ENCODE measurements at regions not wholly inside any gene's neighbourhood (a gene's known extent, or its start where the extent isn't known, plus 50 kb on each side); places are given as distances from the start of the nearest gene placed in this dataset.

DNA sequence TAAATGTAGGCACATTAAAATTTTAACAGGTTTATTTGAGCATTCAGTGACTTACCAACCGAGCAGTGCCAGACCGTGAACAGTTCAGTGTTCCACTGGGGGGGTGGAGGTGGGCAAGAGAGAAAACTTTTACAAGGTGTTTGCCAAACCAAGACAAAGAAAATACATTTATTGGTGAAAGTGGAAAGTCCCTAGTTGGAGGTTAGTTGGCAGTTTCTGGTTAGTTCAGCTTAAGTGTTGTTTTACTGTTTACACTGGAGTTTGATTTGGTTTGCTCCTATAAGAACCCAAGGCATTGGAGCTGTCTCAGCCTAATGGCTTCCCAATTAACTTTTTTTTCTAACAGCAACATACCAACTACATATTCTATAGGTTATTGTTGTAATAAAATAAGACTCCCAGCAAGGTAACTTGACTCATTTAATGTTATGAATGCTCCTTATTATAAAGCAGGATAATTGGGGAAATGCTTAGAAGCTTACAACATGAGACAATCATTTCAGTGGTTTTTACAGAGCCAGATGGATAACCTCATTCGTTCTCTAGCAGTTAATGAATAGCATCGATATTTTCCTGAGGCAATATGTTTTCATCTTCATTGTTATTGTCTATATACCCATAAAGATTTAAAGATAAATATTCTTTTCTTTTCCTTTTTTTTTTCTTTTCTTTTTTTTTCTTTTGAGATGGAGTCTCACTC, 115.8 kb downstream of the ETNK1 start:
- ATAC-seq (no peak), DNase-seq (no peak)
- Histone ChIP-seq H3K4me1 (ENCODE audit: control insufficient read depth, insufficient read depth, low read length) (no peaks in the 10 kb centered on the region), H3K4me3 (ENCODE audit: low read length) (no peak overlapping the region), H3K27me3 (ENCODE audit: control insufficient read depth, insufficient read depth) (no peaks in the 10 kb centered on the region), H3K27ac (ENCODE audit: low read length) (no peak overlapping the region), H3K9me3 (ENCODE audit: control insufficient read depth, low read length) (no peaks in the 10 kb centered on the region)
- 89% methylated on average over 4 of the region's 4 CpGs for WGBS
- intact Hi-C loops (cut with DNase I): no loop called here

DNA sequence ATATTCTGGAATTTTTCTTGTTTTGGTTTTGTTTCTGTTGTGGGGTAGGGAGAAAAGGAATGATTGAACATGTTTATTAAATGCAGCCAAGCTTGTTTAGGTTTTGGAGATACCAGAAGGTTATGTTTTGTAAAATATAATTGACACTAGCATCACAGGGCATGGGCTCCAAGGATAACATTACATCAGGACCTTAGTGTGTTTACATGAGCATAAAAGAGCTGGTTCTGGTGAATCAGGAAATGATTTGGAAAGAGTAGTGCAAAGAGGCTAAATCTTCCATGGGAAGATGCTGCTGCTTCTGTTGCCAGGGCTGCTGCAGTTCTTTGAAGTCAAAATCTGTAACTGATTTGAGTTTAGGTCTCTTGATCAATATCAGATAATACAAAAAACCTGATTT, 118.7 kb downstream of the ETNK1 start:
- H3K27me3 ChIP-seq (ENCODE audit: control insufficient read depth, insufficient read depth): no peaks in the 10 kb centered on the region
- intact Hi-C loops (cut with DNase I): no loop called here
- DNase-seq: no peak
- ATAC-seq: no peak
- H3K4me3 ChIP-seq (ENCODE audit: low read length): no peak overlapping the region
- no peaks in the 10 kb centered on the region for H3K9me3 ChIP-seq (ENCODE audit: control insufficient read depth, low read length)
- H3K27ac ChIP-seq (ENCODE audit: low read length): no peak overlapping the region
- H3K4me1 ChIP-seq (ENCODE audit: control insufficient read depth, insufficient read depth, low read length): no peaks in the 10 kb centered on the region

DNA sequence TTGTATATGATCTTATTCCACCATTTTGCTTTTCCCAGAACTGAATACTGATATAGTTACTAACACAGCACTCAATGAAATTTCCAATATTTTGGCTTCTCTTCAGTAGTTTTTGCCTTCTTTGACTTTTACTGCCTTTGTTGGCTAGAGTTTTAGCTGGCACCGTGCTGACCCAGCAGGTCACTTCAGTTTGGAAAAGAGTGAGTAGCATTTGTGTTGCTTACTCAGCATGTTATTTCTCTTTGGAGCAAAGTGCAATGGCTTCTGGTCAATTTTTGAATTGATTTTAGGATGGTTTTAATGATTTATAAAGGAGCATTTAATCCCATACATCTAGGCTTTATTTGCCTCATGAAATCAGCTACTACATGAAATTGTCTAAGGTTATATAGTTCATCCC, 119.2 kb downstream of the ETNK1 start:
- no peak overlapping the region for H3K27ac ChIP-seq (ENCODE audit: low read length)
- WGBS: 70% methylated on average over 1 of the region's 1 CpG
- no peaks in the 10 kb centered on the region for H3K27me3 ChIP-seq (ENCODE audit: control insufficient read depth, insufficient read depth)
- no peak for ATAC-seq
- no peak for DNase-seq
- intact Hi-C loops (cut with DNase I): no loop called here
- H3K4me1 ChIP-seq (ENCODE audit: control insufficient read depth, insufficient read depth, low read length): no peaks in the 10 kb centered on the region
- H3K4me3 ChIP-seq (ENCODE audit: low read length): no peak overlapping the region
- no peaks in the 10 kb centered on the region for H3K9me3 ChIP-seq (ENCODE audit: control insufficient read depth, low read length)

DNA sequence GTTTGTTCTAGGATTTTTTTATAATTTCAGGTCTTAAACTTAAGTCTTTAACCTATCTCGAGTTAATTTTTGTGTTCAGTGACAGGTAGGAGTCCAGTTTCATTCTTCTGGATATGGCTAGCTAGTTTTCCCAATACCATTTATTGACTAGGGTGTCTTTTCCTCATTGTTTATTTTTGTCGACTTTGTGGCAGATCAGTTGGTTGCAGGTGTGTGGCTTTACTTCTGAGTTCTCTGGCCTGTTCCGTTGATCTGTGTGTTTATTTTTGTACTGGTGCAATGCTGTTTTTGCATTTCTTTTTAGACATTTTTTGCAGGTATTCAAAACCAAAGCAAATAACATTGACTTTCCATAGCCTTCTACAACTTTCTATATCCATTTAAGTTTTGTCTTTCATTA, 121.7 kb downstream of the ETNK1 start:
- DNase-seq (no peak), ATAC-seq (no peak)
- intact Hi-C loops (cut with DNase I): no loop called here
- 68% methylated on average over 3 of the region's 3 CpGs for WGBS
- no peaks in the 10 kb centered on the region for H3K9me3 ChIP-seq (ENCODE audit: control insufficient read depth, low read length)
- no peak overlapping the region for H3K4me3 ChIP-seq (ENCODE audit: low read length)
- no peak overlapping the region for H3K27ac ChIP-seq (ENCODE audit: low read length)
- H3K27me3 ChIP-seq (ENCODE audit: control insufficient read depth, insufficient read depth): no peaks in the 10 kb centered on the region
- no peaks in the 10 kb centered on the region for H3K4me1 ChIP-seq (ENCODE audit: control insufficient read depth, insufficient read depth, low read length)

DNA sequence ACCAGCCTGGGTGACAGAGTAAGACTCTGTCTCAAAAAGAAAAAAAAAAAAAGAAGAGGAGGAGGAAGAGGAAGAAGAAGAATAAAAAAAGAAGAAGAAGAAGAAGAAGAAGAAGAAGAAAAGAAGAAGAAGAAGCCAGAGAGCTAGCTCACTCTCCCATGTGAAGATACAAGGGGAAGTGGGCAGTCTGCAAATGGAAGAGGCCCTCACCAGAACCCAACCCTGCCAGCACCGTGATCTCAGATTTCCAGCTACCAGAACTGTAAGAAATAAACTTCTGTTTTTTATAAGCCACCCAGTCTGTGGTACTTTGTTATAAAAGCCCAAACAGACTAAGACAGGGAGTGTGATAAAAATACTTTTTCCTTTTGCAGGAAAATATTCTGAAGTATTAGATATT, 130.7 kb downstream of the ETNK1 start:
- no peak for ATAC-seq
- 77% methylated on average over 1 of the region's 1 CpG for WGBS
- no peaks in the 10 kb centered on the region for H3K27me3 ChIP-seq (ENCODE audit: control insufficient read depth, insufficient read depth)
- intact Hi-C loops (cut with DNase I): no loop called here
- no peak overlapping the region for H3K4me3 ChIP-seq (ENCODE audit: low read length)
- no peak for DNase-seq
- H3K4me1 ChIP-seq (ENCODE audit: control insufficient read depth, insufficient read depth, low read length): no peaks in the 10 kb centered on the region
- no peak overlapping the region for H3K27ac ChIP-seq (ENCODE audit: low read length)
- H3K9me3 ChIP-seq (ENCODE audit: control insufficient read depth, low read length): no peaks in the 10 kb centered on the region

DNA sequence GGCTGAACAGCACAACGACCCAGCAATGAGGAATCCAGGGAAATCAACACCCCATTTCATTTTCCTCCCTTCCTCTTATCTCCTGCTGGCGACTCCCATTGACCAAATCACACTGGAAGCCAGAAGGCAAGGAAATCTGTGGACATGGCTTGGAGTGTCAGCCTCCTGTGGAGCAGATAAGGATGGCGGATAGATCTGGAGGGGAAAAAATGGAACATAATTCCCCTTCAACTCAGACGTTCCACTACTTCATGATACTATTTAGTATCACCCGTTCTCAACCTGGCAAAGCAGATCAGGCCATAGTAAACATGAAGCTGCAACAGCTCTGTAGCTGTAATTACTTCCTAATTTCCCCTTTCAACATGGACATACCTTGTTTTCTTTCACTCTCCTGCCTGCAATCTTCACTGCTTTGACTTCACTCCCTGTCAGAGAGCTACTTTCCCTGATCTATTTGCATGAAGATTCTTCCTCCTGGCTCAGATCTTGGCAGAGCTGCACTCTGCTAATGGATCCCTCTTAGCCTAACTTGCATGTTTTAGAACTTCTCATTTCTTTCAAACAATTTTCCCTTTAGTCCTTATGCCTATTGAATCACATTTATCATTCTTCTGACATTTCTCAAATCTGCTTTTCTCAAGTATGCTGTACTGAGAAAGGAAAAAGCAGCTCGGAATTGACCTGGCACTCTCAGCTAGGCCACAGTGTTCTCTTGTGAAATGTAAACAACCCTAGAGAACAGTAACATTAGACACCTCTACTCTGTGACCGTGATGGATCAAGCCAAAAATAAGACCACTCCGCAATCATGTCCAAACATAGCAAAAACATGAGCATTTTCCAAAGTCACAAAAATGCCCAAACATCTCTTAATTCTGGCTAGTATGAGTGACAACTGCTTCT, 135.1 kb downstream of the ETNK1 start:
- ATAC-seq: peak; percentile 75 to 93

DNA sequence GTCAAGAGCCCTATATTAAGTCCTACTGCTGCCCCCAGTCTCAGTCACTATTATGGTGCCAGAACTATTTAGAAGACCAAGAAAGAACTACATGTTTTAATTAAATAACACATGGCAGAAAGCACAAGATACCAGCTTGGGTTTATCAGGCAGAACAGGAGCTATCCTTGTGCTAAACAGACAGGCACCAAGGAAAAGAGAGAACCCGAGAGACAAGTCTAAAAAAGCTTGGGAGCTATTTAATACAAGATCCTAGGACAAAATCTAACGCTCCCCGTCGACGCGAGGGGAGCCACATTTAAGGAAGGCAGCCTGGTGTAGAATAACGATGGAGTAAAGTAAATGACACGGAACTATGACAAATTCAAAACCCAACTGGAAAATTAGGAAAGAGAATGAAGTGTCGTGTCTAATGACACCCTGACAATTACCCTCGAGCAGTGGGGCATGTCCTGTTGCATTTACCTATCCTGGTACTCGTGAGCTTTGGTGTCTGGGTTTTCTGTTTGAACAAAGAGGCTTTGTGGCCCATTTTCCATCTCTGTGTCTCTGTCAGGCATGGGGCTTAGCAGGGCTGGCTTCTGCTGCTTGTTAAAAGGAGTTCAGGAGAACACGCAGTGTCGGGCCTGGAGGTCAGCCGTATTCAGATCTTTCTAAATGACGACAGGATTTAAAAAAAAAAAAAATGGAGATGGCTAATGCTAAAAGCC, 140.6 kb downstream of the ETNK1 start:
- H3K4me1 ChIP-seq (ENCODE audit: control insufficient read depth, insufficient read depth, low read length): no peaks in the 10 kb centered on the region
- no peak overlapping the region for H3K27ac ChIP-seq (ENCODE audit: low read length)
- WGBS: 78% methylated on average over 15 of the region's 15 CpGs
- intact Hi-C loops (cut with DNase I): no loop called here
- H3K4me3 ChIP-seq (ENCODE audit: low read length): no peak overlapping the region
- no peaks in the 10 kb centered on the region for H3K9me3 ChIP-seq (ENCODE audit: control insufficient read depth, low read length)
- no peaks in the 10 kb centered on the region for H3K27me3 ChIP-seq (ENCODE audit: control insufficient read depth, insufficient read depth)
- DNase-seq (no peak), ATAC-seq (no peak)

More for the DNA sequence above, 135.1 kb downstream of the ETNK1 start:
- 35% methylated on average over 8 of the region's 8 CpGs for WGBS
- no peaks in the 10 kb centered on the region for H3K4me1 ChIP-seq (ENCODE audit: control insufficient read depth, insufficient read depth, low read length)
- peak overlapping the region; percentile 71 for H3K27ac ChIP-seq (ENCODE audit: low read length)
- peak in 1 of 3 donors; percentile 56 for DNase-seq
- no peaks in the 10 kb centered on the region for H3K27me3 ChIP-seq (ENCODE audit: control insufficient read depth, insufficient read depth)
- no peaks in the 10 kb centered on the region for H3K9me3 ChIP-seq (ENCODE audit: control insufficient read depth, low read length)
- H3K4me3 ChIP-seq (ENCODE audit: low read length): no peak overlapping the region
- intact Hi-C loops (cut with DNase I): no loop called here

DNA sequence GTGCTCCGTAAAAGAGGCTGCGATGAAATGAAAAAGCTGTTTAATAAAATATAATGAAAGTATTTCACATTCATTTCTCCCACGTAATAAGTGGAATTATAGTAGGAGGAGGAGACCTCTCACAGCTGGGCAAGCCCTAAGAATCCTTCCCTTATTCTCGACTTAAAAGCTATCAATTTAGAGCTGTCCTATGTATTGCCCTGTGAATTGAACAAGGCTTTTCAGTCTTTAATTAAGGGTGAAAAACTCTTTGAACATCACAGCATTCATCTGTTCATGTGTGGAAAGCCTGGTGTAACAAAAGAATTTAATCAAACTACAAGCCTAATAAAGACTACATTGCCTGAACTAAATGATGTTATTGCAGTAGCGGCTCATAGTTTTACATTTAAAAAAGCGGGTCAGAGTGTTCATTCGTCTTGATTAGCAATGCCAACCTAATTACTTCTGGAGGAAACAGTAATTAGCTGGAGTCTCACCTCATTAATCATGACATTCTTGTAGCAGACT, 142.0 kb downstream of the ETNK1 start:
- no peak for DNase-seq
- H3K27me3 ChIP-seq (ENCODE audit: control insufficient read depth, insufficient read depth): no peaks in the 10 kb centered on the region
- no peaks in the 10 kb centered on the region for H3K4me1 ChIP-seq (ENCODE audit: control insufficient read depth, insufficient read depth, low read length)
- H3K4me3 ChIP-seq (ENCODE audit: low read length): no peak overlapping the region
- H3K27ac ChIP-seq (ENCODE audit: low read length): no peak overlapping the region
- no peaks in the 10 kb centered on the region for H3K9me3 ChIP-seq (ENCODE audit: control insufficient read depth, low read length)
- intact Hi-C loops (cut with DNase I): no loop called here
- 69% methylated on average over 7 of the region's 7 CpGs for WGBS
- no peak for ATAC-seq

DNA sequence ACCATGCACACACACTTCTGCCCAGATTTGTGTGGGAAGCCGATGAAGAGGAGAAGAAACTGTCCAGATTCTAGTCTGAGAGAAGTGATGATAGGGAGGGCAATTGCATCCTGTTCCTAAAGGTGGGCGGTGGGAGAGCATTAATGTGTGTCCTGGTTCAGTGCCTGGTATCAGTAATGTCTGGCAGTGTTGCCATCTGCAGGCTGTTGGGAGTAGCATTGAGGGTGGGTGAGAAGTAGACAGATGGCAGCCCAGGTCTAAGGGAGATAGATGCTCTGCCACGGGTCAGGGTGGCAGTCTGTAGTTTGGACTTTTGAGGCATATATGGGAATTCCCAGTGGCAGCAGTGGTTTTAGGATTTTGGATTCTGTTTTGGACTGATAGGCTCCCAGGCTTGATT, 156.4 kb downstream of the ETNK1 start:
- H3K9me3 ChIP-seq (ENCODE audit: control insufficient read depth, low read length): no peaks in the 10 kb centered on the region
- 72% methylated on average over 3 of the region's 3 CpGs for WGBS
- ATAC-seq: no peak
- H3K4me1 ChIP-seq (ENCODE audit: control insufficient read depth, insufficient read depth, low read length): no peaks in the 10 kb centered on the region
- intact Hi-C loops (cut with DNase I): no loop called here
- no peak for DNase-seq
- H3K27ac ChIP-seq (ENCODE audit: low read length): no peak overlapping the region
- no peaks in the 10 kb centered on the region for H3K27me3 ChIP-seq (ENCODE audit: control insufficient read depth, insufficient read depth)
- no peak overlapping the region for H3K4me3 ChIP-seq (ENCODE audit: low read length)

DNA sequence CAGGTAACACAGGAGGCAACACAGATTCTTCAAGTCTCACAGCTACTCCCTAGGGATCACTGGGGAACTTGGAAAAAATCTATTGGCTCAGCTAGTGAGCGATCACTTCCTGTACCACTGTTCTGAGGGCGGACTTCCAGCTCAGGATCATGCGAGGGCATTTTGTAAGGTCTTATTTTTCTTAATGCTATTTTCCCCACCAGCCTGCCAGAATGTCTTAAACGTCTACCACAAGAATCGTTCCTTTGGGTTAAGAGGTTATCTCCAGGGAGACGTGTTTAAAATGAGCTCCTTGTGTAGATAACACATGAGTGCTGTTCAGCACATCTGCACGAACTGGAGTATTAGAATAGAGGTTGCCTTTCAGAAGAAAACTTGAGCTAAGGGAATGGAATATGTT, 162.6 kb downstream of the ETNK1 start:
- Histone ChIP-seq H3K27ac (ENCODE audit: low read length) (no peak overlapping the region), H3K4me1 (ENCODE audit: control insufficient read depth, insufficient read depth, low read length) (no peaks in the 10 kb centered on the region), H3K9me3 (ENCODE audit: control insufficient read depth, low read length) (no peaks in the 10 kb centered on the region), H3K4me3 (ENCODE audit: low read length) (no peak overlapping the region), H3K27me3 (ENCODE audit: control insufficient read depth, insufficient read depth) (no peaks in the 10 kb centered on the region)
- DNase-seq: peak in 2 of 3 donors; percentile 19 to 59
- intact Hi-C loops (cut with DNase I): no loop called here
- peak; percentile 55 to 77 for ATAC-seq
- 27% methylated on average over 7 of the region's 7 CpGs for WGBS

DNA sequence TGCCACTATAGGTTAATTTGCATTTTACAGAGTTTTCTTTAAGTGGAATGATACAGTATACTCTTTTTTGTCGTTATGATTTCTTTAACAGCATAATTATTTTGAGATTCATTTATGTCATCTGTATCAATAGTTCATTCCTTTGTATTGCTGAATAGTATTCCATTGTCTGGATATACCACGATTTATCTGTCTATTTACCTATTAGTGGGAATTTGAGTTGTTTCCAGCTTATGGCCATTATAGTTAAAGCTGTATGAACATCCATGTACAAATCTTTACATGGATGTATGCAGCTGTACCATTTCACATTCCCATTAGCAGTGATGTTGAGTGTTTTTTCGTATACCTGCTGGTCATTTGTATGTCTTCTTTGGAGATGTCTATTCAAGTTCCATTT, 163.9 kb downstream of the ETNK1 start:
- intact Hi-C loops (cut with DNase I): no loop called here
- H3K9me3 ChIP-seq (ENCODE audit: control insufficient read depth, low read length): no peaks in the 10 kb centered on the region
- H3K4me1 ChIP-seq (ENCODE audit: control insufficient read depth, insufficient read depth, low read length): no peaks in the 10 kb centered on the region
- 86% methylated on average over 3 of the region's 3 CpGs for WGBS
- H3K4me3 ChIP-seq (ENCODE audit: low read length): no peak overlapping the region
- no peak overlapping the region for H3K27ac ChIP-seq (ENCODE audit: low read length)
- ATAC-seq (no peak), DNase-seq (no peak)
- no peaks in the 10 kb centered on the region for H3K27me3 ChIP-seq (ENCODE audit: control insufficient read depth, insufficient read depth)

All from right cardiac atrium (tissue), 5 donors.